ENCODE measurements at regions not wholly inside any gene's neighbourhood (a gene's known extent, or its start where the extent isn't known, plus 50 kb on each side); places are given as distances from the start of the nearest gene placed in this dataset.

DNA sequence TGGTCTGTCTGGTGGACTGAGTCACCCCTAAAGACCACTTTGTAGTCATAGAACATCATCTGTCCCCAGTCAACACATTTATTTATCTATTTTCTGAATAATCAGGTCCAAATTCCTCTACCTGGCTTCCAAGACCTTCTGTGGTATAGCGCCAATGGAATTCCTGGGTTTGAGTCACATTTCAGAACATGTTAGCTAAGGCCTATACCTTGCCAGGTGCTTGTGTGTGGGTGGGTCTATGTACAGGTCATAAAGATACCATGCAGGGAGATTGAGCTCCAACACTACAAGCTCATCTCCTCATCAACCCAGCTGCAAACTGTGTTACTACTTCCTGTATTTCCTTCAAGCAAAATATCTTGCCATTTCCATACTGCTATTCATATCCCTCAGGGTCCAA, 113.3 kb downstream of the TRAPPC11 start:
- no peak for TF ChIP-seq CTCF (IDR thresholded peaks at IDR 0.05; ENCODE audit: insufficient read depth, low read length, poor library complexity, severe bottlenecking)
- no peak for TF ChIP-seq EZH2phosphoT487 (conservative IDR thresholded peaks at IDR 0.05; ENCODE audit: low read length)
